ENCODE measurements at regions not wholly inside any gene's neighbourhood (a gene's known extent, or its start where the extent isn't known, plus 50 kb on each side); places are given as distances from the start of the nearest gene placed in this dataset.

DNA sequence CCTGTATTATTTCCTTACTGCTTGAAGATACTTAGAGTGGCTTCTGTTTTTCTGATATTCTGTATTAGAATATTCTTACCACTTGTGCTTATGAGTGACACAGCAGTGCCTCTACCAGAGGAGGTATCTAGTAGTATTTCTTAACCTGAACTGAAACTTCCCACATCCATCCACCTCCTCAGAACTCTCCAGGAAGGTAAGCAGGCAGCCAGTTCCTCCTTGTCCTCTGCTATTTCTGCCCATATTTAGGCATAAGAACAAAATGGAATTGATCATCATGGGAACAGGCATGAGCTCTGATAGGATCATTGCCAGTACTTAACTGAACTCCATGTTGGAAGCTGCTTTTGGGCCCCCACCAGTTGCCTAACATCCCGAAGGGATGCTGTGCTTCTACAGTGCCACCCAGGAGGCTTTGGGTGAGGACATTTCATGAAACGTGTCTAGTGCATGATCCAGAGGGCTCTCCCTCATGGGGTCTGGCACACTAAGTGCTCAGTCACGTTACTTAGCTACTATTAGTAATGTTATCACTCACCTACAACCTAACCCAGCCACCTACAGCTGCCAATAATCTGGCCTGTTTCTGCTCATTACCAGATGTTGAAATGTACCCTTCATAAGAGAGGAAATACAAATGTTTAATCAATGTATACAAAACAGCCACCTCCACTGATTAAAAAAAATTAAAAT is 520.7 kb downstream of the EIPR1 start:
- H3K36me3 Mint-ChIP-seq (ENCODE audit: low read depth): no peaks in the 10 kb centered on the region
- no peak overlapping the region for H3K27ac Mint-ChIP-seq

DNA sequence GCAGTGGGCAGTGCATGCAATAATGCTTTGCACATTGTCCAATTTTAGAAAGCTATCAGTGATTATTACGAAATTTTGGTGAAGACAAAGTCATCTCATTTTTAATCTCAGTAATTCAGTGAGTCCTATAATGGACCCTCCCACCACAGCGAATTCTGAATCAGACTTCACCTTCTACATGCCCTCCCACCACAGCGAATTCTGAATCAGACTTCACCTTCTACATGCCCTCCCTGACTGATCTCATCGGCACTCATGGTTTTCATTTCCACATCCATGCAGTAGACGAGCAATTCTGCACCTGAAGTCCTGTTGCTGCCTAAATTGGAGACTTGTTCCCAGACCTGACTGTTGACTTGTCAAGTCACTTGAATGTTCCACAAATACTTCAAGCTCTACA is 522.3 kb downstream of the EIPR1 start:
- TF ChIP-seq, protein P1, sequence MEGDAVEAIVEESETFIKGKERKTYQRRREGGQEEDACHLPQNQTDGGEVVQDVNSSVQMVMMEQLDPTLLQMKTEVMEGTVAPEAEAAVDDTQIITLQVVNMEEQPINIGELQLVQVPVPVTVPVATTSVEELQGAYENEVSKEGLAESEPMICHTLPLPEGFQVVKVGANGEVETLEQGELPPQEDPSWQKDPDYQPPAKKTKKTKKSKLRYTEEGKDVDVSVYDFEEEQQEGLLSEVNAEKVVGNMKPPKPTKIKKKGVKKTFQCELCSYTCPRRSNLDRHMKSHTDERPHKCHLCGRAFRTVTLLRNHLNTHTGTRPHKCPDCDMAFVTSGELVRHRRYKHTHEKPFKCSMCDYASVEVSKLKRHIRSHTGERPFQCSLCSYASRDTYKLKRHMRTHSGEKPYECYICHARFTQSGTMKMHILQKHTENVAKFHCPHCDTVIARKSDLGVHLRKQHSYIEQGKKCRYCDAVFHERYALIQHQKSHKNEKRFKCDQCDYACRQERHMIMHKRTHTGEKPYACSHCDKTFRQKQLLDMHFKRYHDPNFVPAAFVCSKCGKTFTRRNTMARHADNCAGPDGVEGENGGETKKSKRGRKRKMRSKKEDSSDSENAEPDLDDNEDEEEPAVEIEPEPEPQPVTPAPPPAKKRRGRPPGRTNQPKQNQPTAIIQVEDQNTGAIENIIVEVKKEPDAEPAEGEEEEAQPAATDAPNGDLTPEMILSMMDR (IDR thresholded peaks at IDR 0.05): no peak
- H3K9me3 Mint-ChIP-seq: no peaks in the 10 kb centered on the region
- no peak overlapping the region for H3K4me3 Mint-ChIP-seq
- H3K4me1 Mint-ChIP-seq: peaks cover 6% of the 10 kb centered on the region
- DNase-seq: no peak
- H3K36me3 Mint-ChIP-seq (ENCODE audit: low read depth): no peaks in the 10 kb centered on the region
- H3K27ac Mint-ChIP-seq: no peak overlapping the region
- H3K27me3 Mint-ChIP-seq (ENCODE audit: low read depth, poor library complexity): peaks cover 18% of the 10 kb centered on the region

More for the DNA sequence above, 520.7 kb downstream of the EIPR1 start:
- no peak overlapping the region for H3K4me3 Mint-ChIP-seq
- TF ChIP-seq, protein P1 (IDR thresholded peaks at IDR 0.05): no peak
- H3K4me1 Mint-ChIP-seq: no peaks in the 10 kb centered on the region
- H3K9me3 Mint-ChIP-seq: no peaks in the 10 kb centered on the region
- peaks cover 18% of the 10 kb centered on the region for H3K27me3 Mint-ChIP-seq (ENCODE audit: low read depth, poor library complexity)
- DNase-seq: no peak

DNA sequence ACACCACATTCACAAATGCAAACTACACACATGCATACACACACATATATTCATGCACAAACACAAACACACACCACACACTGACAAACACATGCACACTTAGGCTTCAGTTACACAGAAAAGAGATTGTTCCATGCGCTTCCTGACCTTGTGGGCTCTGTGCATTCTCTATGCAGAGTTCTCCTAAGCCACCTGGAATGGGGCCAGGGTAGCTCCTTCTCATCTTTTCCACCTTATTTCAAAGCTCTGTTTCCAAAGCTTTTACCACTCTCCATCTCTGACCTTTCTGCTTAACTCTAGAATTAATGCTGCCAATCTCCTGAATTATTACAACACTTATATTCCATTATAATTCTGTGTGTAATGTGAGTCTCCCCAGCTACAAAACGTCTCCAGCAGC is 522.3 kb upstream of the MYT1L start:
- no peaks in the 10 kb centered on the region for H3K9me3 Mint-ChIP-seq
- no peak overlapping the region for H3K27ac Mint-ChIP-seq
- DNase-seq: no peak
- H3K36me3 Mint-ChIP-seq (ENCODE audit: low read depth): no peaks in the 10 kb centered on the region
- no peak overlapping the region for H3K4me3 Mint-ChIP-seq
- TF ChIP-seq, protein P1 (IDR thresholded peaks at IDR 0.05): no peak
- peaks cover 15% of the 10 kb centered on the region for H3K4me1 Mint-ChIP-seq
- peaks cover 18% of the 10 kb centered on the region for H3K27me3 Mint-ChIP-seq (ENCODE audit: low read depth, poor library complexity)

DNA sequence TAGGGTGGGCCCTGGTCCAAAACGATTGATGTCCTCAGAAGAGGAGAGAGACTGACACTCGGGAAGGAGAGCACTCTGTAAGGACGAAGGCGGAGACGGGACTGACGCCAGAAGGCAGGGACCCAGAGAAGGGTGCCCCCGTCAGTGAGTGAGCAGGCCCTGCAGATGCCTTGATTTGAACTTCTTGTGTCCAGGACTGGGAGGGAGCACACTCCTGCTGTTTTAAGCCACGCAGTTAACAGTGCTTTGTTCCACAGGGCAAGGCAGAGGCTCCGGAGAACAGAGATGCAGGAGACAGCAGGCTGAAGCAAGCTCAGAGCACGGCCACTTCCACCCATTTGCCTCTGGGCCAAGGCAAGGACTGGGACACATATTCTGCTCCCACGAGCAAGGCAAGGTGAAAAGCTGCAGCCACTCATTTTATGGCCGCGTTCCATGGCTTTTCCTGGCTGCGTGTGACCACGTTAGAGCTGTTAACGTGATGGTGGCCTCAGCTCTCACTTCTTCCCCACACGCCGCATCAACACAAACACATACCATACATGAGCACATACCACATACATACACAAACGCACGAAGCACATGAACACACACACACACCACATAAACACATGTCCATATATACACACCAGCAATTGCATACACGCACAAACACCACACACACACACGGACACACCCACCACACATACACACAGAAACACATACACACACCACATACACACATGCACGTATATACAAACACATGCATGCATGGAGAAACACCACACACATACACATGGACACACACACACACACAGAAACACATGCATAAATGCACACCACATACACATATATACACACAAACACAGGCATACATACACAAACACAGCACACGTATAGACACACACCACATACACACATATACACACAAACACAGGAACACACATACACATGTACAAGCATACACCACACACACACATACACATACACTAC is 521.0 kb upstream of the MYT1L start:
- H3K36me3 Mint-ChIP-seq (ENCODE audit: low read depth): no peaks in the 10 kb centered on the region
- peaks cover 15% of the 10 kb centered on the region for H3K4me1 Mint-ChIP-seq
- no peak for DNase-seq
- no peaks in the 10 kb centered on the region for H3K9me3 Mint-ChIP-seq
- no peak overlapping the region for H3K4me3 Mint-ChIP-seq
- peaks cover 18% of the 10 kb centered on the region for H3K27me3 Mint-ChIP-seq (ENCODE audit: low read depth, poor library complexity)
- no peak overlapping the region for H3K27ac Mint-ChIP-seq
- TF ChIP-seq, protein P1 (IDR thresholded peaks at IDR 0.05): no peak

DNA sequence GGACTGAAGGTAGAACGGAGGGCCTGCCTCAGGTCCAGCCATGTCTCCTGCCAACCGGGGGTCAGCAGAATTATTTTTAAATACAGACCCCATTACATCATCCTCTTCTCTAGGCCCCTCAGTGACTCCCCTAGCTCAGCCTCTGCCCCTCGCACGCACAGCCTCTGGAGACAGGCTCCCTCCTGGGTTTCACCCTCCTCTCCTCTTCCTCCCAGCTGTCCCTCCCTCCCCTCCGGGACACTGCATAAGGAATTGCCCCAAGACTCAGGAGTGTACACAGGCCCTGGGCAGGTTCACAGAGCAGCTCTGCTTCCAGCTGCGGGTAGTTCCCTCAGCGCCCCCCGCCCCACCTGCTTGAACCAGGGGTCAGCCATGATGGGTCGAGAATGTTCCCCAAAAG is 520.2 kb upstream of the MYT1L start:
- no peak for DNase-seq
- TF ChIP-seq, protein P1 (IDR thresholded peaks at IDR 0.05): no peak
- H3K36me3 Mint-ChIP-seq (ENCODE audit: low read depth): no peaks in the 10 kb centered on the region
- no peak overlapping the region for H3K4me3 Mint-ChIP-seq
- H3K27me3 Mint-ChIP-seq (ENCODE audit: low read depth, poor library complexity): peaks cover 13% of the 10 kb centered on the region
- peaks cover 15% of the 10 kb centered on the region for H3K4me1 Mint-ChIP-seq
- H3K9me3 Mint-ChIP-seq: no peaks in the 10 kb centered on the region
- no peak overlapping the region for H3K27ac Mint-ChIP-seq

Data from nephron progenitor cell (in vitro differentiated cells).